ENCODE measurements at regions not wholly inside any gene's neighbourhood (a gene's known extent, or its start where the extent isn't known, plus 50 kb on each side); places are given as distances from the start of the nearest gene placed in this dataset.

DNA sequence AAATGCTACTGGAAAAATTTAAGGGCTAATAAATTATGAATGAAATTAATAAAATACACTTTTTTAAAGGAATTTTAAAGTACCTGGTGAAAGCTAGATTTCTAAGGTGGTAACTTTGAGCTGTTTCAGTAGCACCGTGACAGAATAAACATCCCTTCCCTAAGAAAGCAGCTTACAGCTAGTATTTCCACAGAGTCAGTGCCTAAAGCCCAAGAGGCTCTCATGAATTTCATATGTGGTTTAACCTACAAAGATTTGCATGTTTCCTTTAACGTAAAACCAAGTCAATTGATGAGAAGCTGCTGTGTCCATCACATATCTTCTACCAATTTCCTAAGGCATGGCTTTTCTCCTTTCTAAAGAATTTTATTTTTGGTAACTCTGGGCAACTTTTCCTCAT lies 56.8 kb downstream of the IFNG start:
- no peak for DNase-seq
- H3K36me3 ChIP-seq (ENCODE audit: control insufficient read depth in 2 of 3, insufficient read depth in 3 of 3, low read length in 3 of 3) = no peaks in the 10 kb centered on the region

DNA sequence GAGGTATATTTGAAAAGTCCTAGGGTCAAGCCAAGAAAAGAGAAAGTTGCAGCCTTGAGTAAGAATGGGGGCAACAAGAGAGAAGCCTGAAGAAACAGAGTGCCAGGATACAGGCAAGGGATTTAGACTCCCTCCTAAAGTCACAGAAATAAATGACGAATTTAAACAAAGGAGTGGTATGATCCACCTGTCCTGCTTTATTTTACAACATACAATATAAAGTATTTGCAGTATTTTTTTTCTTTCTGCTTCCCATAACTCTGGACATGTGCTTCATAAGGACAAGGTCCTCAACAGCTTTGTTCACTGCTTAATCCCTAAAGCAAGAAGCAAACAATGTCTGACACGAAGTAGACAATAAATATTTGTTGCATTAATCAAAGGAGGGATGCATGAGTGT lies 57.4 kb downstream of the IFNG start:
- Histone ChIP-seq H3K27me3 (ENCODE audit: control insufficient read depth, insufficient read depth, low read length) (no peaks in the 10 kb centered on the region), H3K9me3 (ENCODE audit: control insufficient read depth in 2 of 3, insufficient read depth in 1 of 3, low read length in 3 of 3) (no peaks in the 10 kb centered on the region), H3K9ac (ENCODE audit: low read length in 3 of 3) (no peak overlapping the region), H3K27ac (ENCODE audit: low read depth in 2 of 2, low read length in 2 of 2) (no peak overlapping the region), H3K4me3 (ENCODE audit: low read length in 3 of 3) (no peak overlapping the region), H3K36me3 (ENCODE audit: control insufficient read depth in 2 of 3, insufficient read depth in 3 of 3, low read length in 3 of 3) (no peaks in the 10 kb centered on the region), H3K4me1 (ENCODE audit: control insufficient read depth in 2 of 3, insufficient read depth in 2 of 3, low read depth in 1 of 3, low read length in 3 of 3) (no peaks in the 10 kb centered on the region)
- FAIRE-seq (no peak), DNase-seq (no peak)
- TF ChIP-seq, protein P1, sequence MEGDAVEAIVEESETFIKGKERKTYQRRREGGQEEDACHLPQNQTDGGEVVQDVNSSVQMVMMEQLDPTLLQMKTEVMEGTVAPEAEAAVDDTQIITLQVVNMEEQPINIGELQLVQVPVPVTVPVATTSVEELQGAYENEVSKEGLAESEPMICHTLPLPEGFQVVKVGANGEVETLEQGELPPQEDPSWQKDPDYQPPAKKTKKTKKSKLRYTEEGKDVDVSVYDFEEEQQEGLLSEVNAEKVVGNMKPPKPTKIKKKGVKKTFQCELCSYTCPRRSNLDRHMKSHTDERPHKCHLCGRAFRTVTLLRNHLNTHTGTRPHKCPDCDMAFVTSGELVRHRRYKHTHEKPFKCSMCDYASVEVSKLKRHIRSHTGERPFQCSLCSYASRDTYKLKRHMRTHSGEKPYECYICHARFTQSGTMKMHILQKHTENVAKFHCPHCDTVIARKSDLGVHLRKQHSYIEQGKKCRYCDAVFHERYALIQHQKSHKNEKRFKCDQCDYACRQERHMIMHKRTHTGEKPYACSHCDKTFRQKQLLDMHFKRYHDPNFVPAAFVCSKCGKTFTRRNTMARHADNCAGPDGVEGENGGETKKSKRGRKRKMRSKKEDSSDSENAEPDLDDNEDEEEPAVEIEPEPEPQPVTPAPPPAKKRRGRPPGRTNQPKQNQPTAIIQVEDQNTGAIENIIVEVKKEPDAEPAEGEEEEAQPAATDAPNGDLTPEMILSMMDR (IDR thresholded peaks at IDR 0.05; ENCODE audit: borderline replicate concordance, extremely low read depth, insufficient read depth) = no peak
- intact Hi-C loops (cut with DNase I) = no loop called here

More for the DNA sequence above, 56.8 kb downstream of the IFNG start:
- Histone ChIP-seq H3K4me3 (ENCODE audit: low read length in 3 of 3) (no peak overlapping the region), H3K27ac (ENCODE audit: low read depth in 2 of 2, low read length in 2 of 2) (no peak overlapping the region), H3K9ac (ENCODE audit: low read length in 3 of 3) (no peak overlapping the region), H3K9me3 (ENCODE audit: control insufficient read depth in 2 of 3, insufficient read depth in 1 of 3, low read length in 3 of 3) (no peaks in the 10 kb centered on the region), H3K27me3 (ENCODE audit: control insufficient read depth, insufficient read depth, low read length) (no peaks in the 10 kb centered on the region), H3K4me1 (ENCODE audit: control insufficient read depth in 2 of 3, insufficient read depth in 2 of 3, low read depth in 1 of 3, low read length in 3 of 3) (no peaks in the 10 kb centered on the region)
- intact Hi-C loops (cut with DNase I) = no loop called here
- FAIRE-seq = no peak
- TF ChIP-seq, protein P1 (IDR thresholded peaks at IDR 0.05; ENCODE audit: borderline replicate concordance, extremely low read depth, insufficient read depth) = no peak

DNA sequence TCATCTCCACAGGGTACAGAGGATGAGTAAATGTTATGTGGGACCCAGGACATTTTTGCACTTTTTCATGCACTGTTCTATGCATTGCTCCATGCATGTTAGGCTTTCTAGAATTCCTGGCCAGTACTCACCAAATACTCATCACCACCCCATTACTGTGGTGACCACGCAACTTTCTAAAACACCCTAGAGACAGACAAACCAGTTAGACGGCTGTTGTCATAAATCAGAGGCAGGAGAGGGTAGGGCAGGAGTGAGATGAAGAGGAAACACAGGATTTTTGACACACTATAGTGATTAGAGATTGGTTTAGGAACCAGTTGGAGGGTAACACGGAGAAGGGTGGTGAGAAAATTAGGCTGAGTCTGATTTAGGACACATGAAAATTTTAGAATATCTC lies 59.3 kb downstream of the IFNG start:
- no peak overlapping the region for H3K9ac ChIP-seq (ENCODE audit: low read length in 3 of 3)
- TF ChIP-seq, protein P1 (IDR thresholded peaks at IDR 0.05; ENCODE audit: borderline replicate concordance, extremely low read depth, insufficient read depth) = no peak

DNA sequence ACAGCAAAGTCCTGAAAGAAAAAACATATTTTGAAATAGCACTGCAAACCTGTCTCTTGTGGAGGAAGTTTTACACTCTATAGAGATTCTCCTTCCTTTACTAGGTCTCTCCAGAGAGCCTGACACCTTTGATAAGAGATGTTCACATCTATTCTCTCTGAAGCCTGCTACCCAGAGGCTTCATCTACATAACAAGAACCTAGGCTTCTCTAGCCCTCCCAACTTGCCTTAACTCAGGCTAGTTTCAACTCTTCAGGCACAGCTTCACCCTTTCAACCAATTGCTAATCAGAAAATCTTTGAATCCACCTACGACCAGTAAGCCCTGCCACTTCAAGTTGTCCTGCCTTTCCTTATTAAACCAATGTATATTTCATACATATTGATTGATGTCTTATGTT lies 60.6 kb downstream of the IFNG start:
- no peak overlapping the region for H3K27ac ChIP-seq (ENCODE audit: low read depth in 2 of 2, low read length in 2 of 2)
- intact Hi-C loops (cut with DNase I) = no loop called here
- no peaks in the 10 kb centered on the region for H3K27me3 ChIP-seq (ENCODE audit: control insufficient read depth, insufficient read depth, low read length)
- no peak overlapping the region for H3K9ac ChIP-seq (ENCODE audit: low read length in 3 of 3)
- H3K9me3 ChIP-seq (ENCODE audit: control insufficient read depth in 2 of 3, insufficient read depth in 1 of 3, low read length in 3 of 3) = no peaks in the 10 kb centered on the region
- DNase-seq (no peak), FAIRE-seq (no peak)
- H3K4me3 ChIP-seq (ENCODE audit: low read length in 3 of 3) = no peak overlapping the region
- no peaks in the 10 kb centered on the region for H3K36me3 ChIP-seq (ENCODE audit: control insufficient read depth in 2 of 3, insufficient read depth in 3 of 3, low read length in 3 of 3)
- no peaks in the 10 kb centered on the region for H3K4me1 ChIP-seq (ENCODE audit: control insufficient read depth in 2 of 3, insufficient read depth in 2 of 3, low read depth in 1 of 3, low read length in 3 of 3)
- TF ChIP-seq, protein P1 (IDR thresholded peaks at IDR 0.05; ENCODE audit: borderline replicate concordance, extremely low read depth, insufficient read depth) = no peak

More for the DNA sequence above, 59.3 kb downstream of the IFNG start:
- intact Hi-C loops (cut with DNase I) = no loop called here
- DNase-seq (no peak), FAIRE-seq (no peak)
- H3K4me1 ChIP-seq (ENCODE audit: control insufficient read depth in 2 of 3, insufficient read depth in 2 of 3, low read depth in 1 of 3, low read length in 3 of 3) = no peaks in the 10 kb centered on the region
- no peak overlapping the region for H3K4me3 ChIP-seq (ENCODE audit: low read length in 3 of 3)
- H3K27ac ChIP-seq (ENCODE audit: low read depth in 2 of 2, low read length in 2 of 2) = no peak overlapping the region
- no peaks in the 10 kb centered on the region for H3K9me3 ChIP-seq (ENCODE audit: control insufficient read depth in 2 of 3, insufficient read depth in 1 of 3, low read length in 3 of 3)
- no peaks in the 10 kb centered on the region for H3K36me3 ChIP-seq (ENCODE audit: control insufficient read depth in 2 of 3, insufficient read depth in 3 of 3, low read length in 3 of 3)
- no peaks in the 10 kb centered on the region for H3K27me3 ChIP-seq (ENCODE audit: control insufficient read depth, insufficient read depth, low read length)

Data from kidney (tissue), 13 donors.